C4-2B (cell line): ENCODE measurements at regions not wholly inside any gene's neighbourhood (a gene's known extent, or its start where the extent isn't known, plus 50 kb on each side); places are given as distances from the start of the nearest gene placed in this dataset.

Source experiments
- ZFX ChIP-seq: fragments of 450-650 bp; IDR thresholded peaks from 2 replicates; pipeline ENCODE4 v1.6.1; 2017
- TF ChIP-seq, protein P1 (sequence below): fragments of 450-650 bp; conservative IDR thresholded peaks from 2 replicates; pipeline ENCODE4 v1.5.1; 2017; ENCODE audit warnings: mild to moderate bottlenecking

DNA sequence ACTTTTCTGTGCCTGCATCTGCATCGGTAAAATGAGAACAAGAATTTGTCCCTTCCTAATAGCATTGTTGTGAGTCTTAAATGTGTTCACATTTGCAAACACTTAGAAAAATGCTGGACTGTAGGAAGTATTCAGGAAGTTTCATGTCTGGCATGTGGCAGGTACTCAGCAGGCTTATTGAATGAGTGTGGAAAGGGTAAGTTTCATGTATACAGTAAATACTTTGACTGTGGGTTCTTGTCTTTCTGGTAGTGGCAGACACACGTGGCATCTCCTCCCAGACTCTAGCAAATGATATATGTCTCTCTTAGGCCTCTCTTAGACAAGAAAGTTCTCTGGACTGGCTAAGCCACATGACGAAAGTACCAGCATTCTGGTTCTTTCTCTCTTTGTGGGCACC is 179.2 kb downstream of the C11orf91 start:
- TF ChIP-seq, protein P1, sequence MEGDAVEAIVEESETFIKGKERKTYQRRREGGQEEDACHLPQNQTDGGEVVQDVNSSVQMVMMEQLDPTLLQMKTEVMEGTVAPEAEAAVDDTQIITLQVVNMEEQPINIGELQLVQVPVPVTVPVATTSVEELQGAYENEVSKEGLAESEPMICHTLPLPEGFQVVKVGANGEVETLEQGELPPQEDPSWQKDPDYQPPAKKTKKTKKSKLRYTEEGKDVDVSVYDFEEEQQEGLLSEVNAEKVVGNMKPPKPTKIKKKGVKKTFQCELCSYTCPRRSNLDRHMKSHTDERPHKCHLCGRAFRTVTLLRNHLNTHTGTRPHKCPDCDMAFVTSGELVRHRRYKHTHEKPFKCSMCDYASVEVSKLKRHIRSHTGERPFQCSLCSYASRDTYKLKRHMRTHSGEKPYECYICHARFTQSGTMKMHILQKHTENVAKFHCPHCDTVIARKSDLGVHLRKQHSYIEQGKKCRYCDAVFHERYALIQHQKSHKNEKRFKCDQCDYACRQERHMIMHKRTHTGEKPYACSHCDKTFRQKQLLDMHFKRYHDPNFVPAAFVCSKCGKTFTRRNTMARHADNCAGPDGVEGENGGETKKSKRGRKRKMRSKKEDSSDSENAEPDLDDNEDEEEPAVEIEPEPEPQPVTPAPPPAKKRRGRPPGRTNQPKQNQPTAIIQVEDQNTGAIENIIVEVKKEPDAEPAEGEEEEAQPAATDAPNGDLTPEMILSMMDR: no peak
- TF ChIP-seq ZFX: no peak
